H1 (cell line): ENCODE measurements at regions not wholly inside any gene's neighbourhood (a gene's known extent, or its start where the extent isn't known, plus 50 kb on each side); places are given as distances from the start of the nearest gene placed in this dataset.

Experiments used
- CTCF ChIA-PET: fragments of 300-600 bp; sonication (Branson Sonifier 250); formaldehyde crosslinking; loops from one replicate; lab custom pipeline; 2021; ENCODE audit not compliant: partially characterized antibody; lab: Charles Lee
- POLR2A ChIA-PET: fragments of 300-600 bp; sonication (Branson Sonifier 250); formaldehyde crosslinking; loops from one replicate; lab custom pipeline; 2021; ENCODE audit warnings: inconsistent platforms; ENCODE audit not compliant: partially characterized antibody; lab: Charles Lee
- DNase-seq, 2 experiments: peaks; one replicate each; pipeline versions ENCODE4 v3.0.0 to v3.0.0-alpha.2; 2010 to 2022; ENCODE audit warnings: low spot score in 2 of 2, low read depth in 1 of 2, mixed read lengths in 1 of 2
- FAIRE-seq: peaks from 2 replicates; lab custom pipeline; 2011; peaks lifted over from hg19 to GRCh38; lab: Jason Lieb, UNC
- H2AFZ ChIP-seq: 2 replicates; pipeline ENCODE4 v1.8.1; 2012; ENCODE audit warnings: low read length, inconsistent platforms
- H2AK5ac ChIP-seq: 2 replicates; pipeline ENCODE4 v1.6.1; 2013; ENCODE audit warnings: low read depth, low read length
- H2BK120ac ChIP-seq: replicated peaks from 2 replicates; pipeline ENCODE3; 2013; ENCODE audit warnings: low read depth, low read length, inconsistent platforms
- H2BK12ac ChIP-seq: 2 replicates; pipeline ENCODE4 v1.6.1; 2013; ENCODE audit warnings: low read depth, low read length
- H2BK15ac ChIP-seq: 2 replicates; pipeline ENCODE4 v1.6.1; 2013; ENCODE audit warnings: low read length
- H2BK20ac ChIP-seq: 2 replicates; pipeline ENCODE4 v1.6.1; 2013; ENCODE audit warnings: low read length
- H2BK5ac ChIP-seq: 2 replicates; pipeline ENCODE4 v1.6.1; 2013; ENCODE audit warnings: low read depth, low read length
- H3K14ac ChIP-seq: 2 replicates; pipeline ENCODE4 v1.6.1; 2013; ENCODE audit warnings: inconsistent platforms; ENCODE audit not compliant: insufficient read length
- H3K18ac ChIP-seq: 2 replicates; pipeline ENCODE4 v1.6.1; 2013; ENCODE audit warnings: low read length; ENCODE audit errors: extremely low read depth
- H3K23ac ChIP-seq: 2 replicates; pipeline ENCODE4 v1.6.1; 2013; ENCODE audit warnings: inconsistent platforms; ENCODE audit not compliant: insufficient read length
- H3K23me2 ChIP-seq: 2 replicates; pipeline ENCODE4 v1.6.1; 2013; ENCODE audit warnings: low read depth, low read length
- H3K27ac ChIP-seq: 2 replicates; pipeline ENCODE4 v1.6.1; 2011; ENCODE audit warnings: low read depth, low read length, inconsistent platforms
- H3K27me3 ChIP-seq, 4 experiments: replicated peaks in 1 of 4; 1 replicate in 1 of 4; 2 replicates in 3 of 4; pipeline versions ENCODE4 v1.6.1 to v1.8.1; 2011 to 2013; ENCODE audit warnings: low read length in 3 of 4, mild to moderate bottlenecking in 3 of 4, inconsistent platforms in 2 of 4, mixed read lengths in 2 of 4, moderate library complexity in 1 of 4; ENCODE audit not compliant: control insufficient read depth in 3 of 4, insufficient read depth in 3 of 4; ENCODE audit errors: extremely low read depth in 1 of 4
- H3K36me3 ChIP-seq, 4 experiments: 2 replicates each; pipeline versions ENCODE4 v1.6.1 to v1.8.1; 2011 to 2013; ENCODE audit warnings: mild to moderate bottlenecking in 4 of 4, low read length in 3 of 4, moderate library complexity in 2 of 4, control low read depth in 1 of 4, inconsistent platforms in 1 of 4; ENCODE audit not compliant: insufficient read depth in 4 of 4, control insufficient read depth in 2 of 4
- H3K4ac ChIP-seq: replicated peaks from 2 replicates; pipeline ENCODE3; 2013; ENCODE audit warnings: low read length, low read depth, mixed read lengths, inconsistent platforms; ENCODE audit not compliant: insufficient read length
- H3K4me1 ChIP-seq, 4 experiments: replicated peaks in 1 of 4; 1 replicate in 1 of 4; 2 replicates in 3 of 4; pipeline versions ENCODE4 v1.6.1 to v1.8.1; 2011 to 2013; ENCODE audit warnings: low read length in 3 of 4, inconsistent platforms in 2 of 4, mixed read lengths in 1 of 4; ENCODE audit not compliant: insufficient read depth in 4 of 4, control insufficient read depth in 3 of 4
- H3K4me2 ChIP-seq, 2 experiments: 2 replicates each; pipeline versions ENCODE4 v1.6.1 to v1.8.1; 2011 to 2013; ENCODE audit warnings: low read depth in 2 of 2, low read length in 2 of 2, control low read depth in 1 of 2, inconsistent platforms in 1 of 2, mild to moderate bottlenecking in 1 of 2; ENCODE audit not compliant: insufficient read depth in 1 of 2
- H3K4me3 ChIP-seq, 4 experiments: fragments of 200-600, 300-600 bp in 1 of 4; sonication (generic), shearing (Covaris generic), sonication (Bioruptor Twin) in 1 of 4; 2 replicates each; pipeline versions ENCODE4 v1.5.1 to v1.8.1; 2011 to 2016; ENCODE audit warnings: low read length in 4 of 4, low read depth in 3 of 4, control low read depth in 2 of 4, inconsistent platforms in 2 of 4, mild to moderate bottlenecking in 2 of 4, mixed read lengths in 1 of 4, moderate library complexity in 1 of 4; ENCODE audit not compliant: insufficient read depth in 2 of 4; ENCODE audit errors: extremely low read depth in 1 of 4
- H3K56ac ChIP-seq: replicated peaks from 2 replicates; pipeline ENCODE3; 2013; ENCODE audit warnings: low read depth, mild to moderate bottlenecking, mixed read lengths, low read length, inconsistent platforms; ENCODE audit not compliant: insufficient read length
- H3K79me1 ChIP-seq: 2 replicates; pipeline ENCODE4 v1.6.1; 2013; ENCODE audit warnings: low read depth, low read length, control low read depth
- H3K79me2 ChIP-seq, 2 experiments: 2 replicates each; pipeline versions ENCODE4 v1.6.1 to v1.8.1; 2012 to 2013; ENCODE audit warnings: low read length in 2 of 2, mild to moderate bottlenecking in 2 of 2, inconsistent platforms in 1 of 2; ENCODE audit not compliant: insufficient read depth in 2 of 2, control insufficient read depth in 1 of 2
- H3K9ac ChIP-seq, 4 experiments: replicated peaks in 1 of 4; 1 replicate in 1 of 4; 2 replicates in 3 of 4; pipeline versions ENCODE4 v1.6.1 to v1.8.1; 2011 to 2013; ENCODE audit warnings: low read depth in 3 of 4, low read length in 3 of 4, control low read depth in 2 of 4, mild to moderate bottlenecking in 2 of 4, moderate library complexity in 2 of 4, inconsistent platforms in 1 of 4; ENCODE audit errors: extremely low read depth in 1 of 4
- H3K9me3 ChIP-seq, 2 experiments: 2 replicates each; pipeline versions ENCODE4 v1.6.1 to v1.8.1; 2012 to 2013; ENCODE audit warnings: mild to moderate bottlenecking in 2 of 2, moderate library complexity in 2 of 2, control low read depth in 1 of 2, inconsistent platforms in 1 of 2, low read depth in 1 of 2, low read length in 1 of 2, mixed read lengths in 1 of 2; ENCODE audit not compliant: insufficient read depth in 2 of 2
- H4K20me1 ChIP-seq, 2 experiments: replicated peaks in 1 of 2; 2 replicates each; pipeline versions ENCODE3 to v1.8.1; 2011 to 2013; ENCODE audit warnings: inconsistent platforms in 2 of 2, low read length in 2 of 2, mild to moderate bottlenecking in 1 of 2; ENCODE audit not compliant: insufficient read depth in 2 of 2, control insufficient read depth in 1 of 2
- H4K5ac ChIP-seq: 2 replicates; pipeline ENCODE4 v1.6.1; 2013; ENCODE audit warnings: low read length, low read depth, mixed read lengths, inconsistent platforms; ENCODE audit not compliant: insufficient read length
- H4K8ac ChIP-seq: 2 replicates; pipeline ENCODE4 v1.8.0; 2013; ENCODE audit warnings: mild to moderate bottlenecking, moderate library complexity, low read length, inconsistent platforms; ENCODE audit not compliant: insufficient read depth; ENCODE audit errors: extremely low read depth
- H4K91ac ChIP-seq: replicated peaks from 2 replicates; pipeline ENCODE3; 2013; ENCODE audit warnings: low read length, mixed read lengths, inconsistent platforms; ENCODE audit not compliant: insufficient read length
- CBX5 ChIP-seq: fragments of 300-800, 300-1000 bp; sonication (generic); IDR thresholded peaks from 2 replicates; pipeline ENCODE4 v1.7.1; 2016; ENCODE audit warnings: antibody characterized with exemption, low read length, low read depth
- WGBS, 2 experiments: shearing (Covaris generic) in 1 of 2; methylation state at CpG; one replicate each; pipeline versions ENCODE4 v1.1.6 to v1.1.7; 2013 to 2015; ENCODE audit warnings: low lambda C conversion rate in 2 of 2, mixed read lengths in 2 of 2, inconsistent platforms in 1 of 2, low coverage in 1 of 2, missing lambda C conversion rate in 1 of 2; ENCODE audit not compliant: insufficient replicate concordance in 2 of 2, insufficient coverage in 1 of 2, insufficient read length in 1 of 2; ENCODE audit errors: extremely low coverage in 1 of 2, missing lambda C conversion rate in 1 of 2; 5-methylcytosine and 5-hydroxymethylcytosine counted together

GRCh38 chr4:128410037-128410436 is 122.4 kb upstream of the PGRMC2 start:
- Histone ChIP-seq H3K4me3 (no peak overlapping the region), H2BK120ac (no peak overlapping the region), H3K14ac (no peak overlapping the region), H2BK5ac (no peak overlapping the region), H3K56ac (no peak overlapping the region), H2BK15ac (no peak overlapping the region), H3K4me1 (no peaks in the 10 kb centered on the region), H3K4ac (no peak overlapping the region), H4K5ac (no peak overlapping the region), H3K9ac (no peak overlapping the region), H3K18ac (no peak overlapping the region), H3K36me3 (no peaks in the 10 kb centered on the region), H2BK12ac (no peak overlapping the region), H3K9me3 (no peaks in the 10 kb centered on the region), H4K20me1 (no peaks in the 10 kb centered on the region), H2AFZ (no peak overlapping the region), H2AK5ac (no peak overlapping the region), H3K4me2 (no peak overlapping the region), H3K79me2 (no peaks in the 10 kb centered on the region), H3K27ac (no peak overlapping the region), H3K79me1 (no peaks in the 10 kb centered on the region), H4K91ac (no peak overlapping the region), H3K23me2 (no peaks in the 10 kb centered on the region), H4K8ac (no peak overlapping the region), H3K23ac (no peak overlapping the region), H2BK20ac (no peak overlapping the region), H3K27me3 (no peaks in the 10 kb centered on the region)
- FAIRE-seq = no peak
- no peak for DNase-seq
- WGBS, 2 experiments = 93% methylated on average over 5 of the region's 5 CpGs; no CpG with 5 or more reads in 1 of the 2 experiments
- ChIA-PET POLR2A (no interaction called here), CTCF (interaction anchor here (1.1 kb wide), 1 partner anchor 400 kb away, joined by 3 read pairs; the partner anchor contains the start of gene JADE1)
- no peak for TF ChIP-seq CBX5
